K562 (cell line): ENCODE measurements at regions not wholly inside any gene's neighbourhood (a gene's known extent, or its start where the extent isn't known, plus 50 kb on each side); places are given as distances from the start of the nearest gene placed in this dataset.

ENCODE experiments used
- ATAC-seq: fragments of 200-7000 bp; cut with Tn5 transposase; 3 replicates; pipeline ENCODE4 v1.9.1; 2020; ENCODE audit warnings: moderate library complexity
- BruUV-seq: library from RNA; stranded (reverse); fragments of 400-500 nt; replicated peaks from 2 replicates; lab custom pipeline; 2021; lab: Mats Ljungman, UMichigan
- CTCF ChIA-PET: fragments of 300-600 bp; formaldehyde crosslinking; extraction: SDS; loops from one replicate; lab custom pipeline; 2021; ENCODE audit warnings: low intra/inter-chr PET ratio; lab: Yijun Ruan, JAX
- POLR2A ChIA-PET: fragments of 300-600, 350-650 bp; sonication (Branson Sonifier 250); formaldehyde crosslinking; extraction: SDS; loops from one replicate; lab custom pipeline; 2021; ENCODE audit warnings: antibody characterized with exemption, inconsistent platforms; lab: Yijun Ruan, JAX
- DNase-seq, 4 experiments: peaks; one replicate each; pipeline versions ENCODE4 v3.0.0 to v3.0.0-alpha.2; 2011 to 2018; ENCODE audit warnings: low spot score in 3 of 4, mixed read lengths in 3 of 4; ENCODE audit errors: extremely low read depth in 1 of 4
- FAIRE-seq: peaks from 2 replicates; lab custom pipeline; 2011; peaks lifted over from hg19 to GRCh38; lab: Jason Lieb, UNC
- H2AFZ ChIP-seq: 2 replicates; pipeline ENCODE4 v1.6.0; 2011; ENCODE audit warnings: low read depth, low read length, control low read depth, inconsistent platforms
- H3K27ac ChIP-seq: fragments of 200-600 bp; 3 replicates; pipeline ENCODE4 v1.8.0; 2011; ENCODE audit warnings: low read depth, mild to moderate bottlenecking, control low read depth, inconsistent platforms, low read length, moderate library complexity, mixed read lengths; ENCODE audit errors: extremely low read depth
- H3K27me3 ChIP-seq, 2 experiments: fragments of 300-600 bp in 1 of 2; 2 replicates in 1 of 2; 3 replicates in 1 of 2; pipeline versions ENCODE4 v1.6.0 to v1.8.0; 2011; ENCODE audit warnings: inconsistent platforms in 2 of 2, low read length in 2 of 2, mild to moderate bottlenecking in 1 of 2, mixed read lengths in 1 of 2, moderate library complexity in 1 of 2; ENCODE audit not compliant: control insufficient read depth in 2 of 2, insufficient read depth in 2 of 2
- H3K36me3 ChIP-seq: fragments of 300-600 bp; 3 replicates; pipeline ENCODE4 v1.8.0; 2011; ENCODE audit warnings: mild to moderate bottlenecking, low read length, inconsistent platforms; ENCODE audit not compliant: control insufficient read depth, insufficient read depth
- H3K4me1 ChIP-seq, 2 experiments: fragments of 200-600 bp in 1 of 2; replicated peaks in 1 of 2; 2 replicates in 1 of 2; 3 replicates in 1 of 2; pipeline versions ENCODE4 v1.5.1 to v1.8.0; 2011; ENCODE audit warnings: inconsistent platforms in 2 of 2, low read length in 2 of 2, mild to moderate bottlenecking in 1 of 2, mixed read lengths in 1 of 2, moderate library complexity in 1 of 2; ENCODE audit not compliant: control insufficient read depth in 2 of 2, insufficient read depth in 2 of 2
- H3K4me2 ChIP-seq: 2 replicates; pipeline ENCODE4 v1.6.1; 2011; ENCODE audit warnings: low read length, control low read depth, inconsistent platforms, mixed read lengths; ENCODE audit not compliant: insufficient read depth
- H3K4me3 ChIP-seq: fragments of 200-600 bp; sonication (generic), shearing (Covaris generic); 2 replicates; pipeline ENCODE4 v1.5.1; 2016; ENCODE audit warnings: control low read depth, inconsistent platforms
- H3K79me2 ChIP-seq: fragments of 200-600 bp; 3 replicates; pipeline ENCODE4 v1.8.0; 2011; ENCODE audit warnings: low read length, inconsistent platforms; ENCODE audit not compliant: control insufficient read depth, insufficient read depth
- H3K9ac ChIP-seq, 2 experiments: 2 replicates each; pipeline versions ENCODE4 v1.6.0 to v1.6.1; 2011; ENCODE audit warnings: low read depth in 2 of 2, low read length in 2 of 2, control low read depth in 1 of 2, inconsistent platforms in 1 of 2, mild to moderate bottlenecking in 1 of 2, mixed read lengths in 1 of 2; ENCODE audit not compliant: insufficient read depth in 1 of 2
- H3K9me1 ChIP-seq: one replicate; pipeline ENCODE4 v1.6.0; 2011; ENCODE audit warnings: inconsistent platforms, mild to moderate bottlenecking, low read length, moderate library complexity; ENCODE audit not compliant: control insufficient read depth, insufficient read depth
- H3K9me3 ChIP-seq: replicated peaks from 2 replicates; pipeline ENCODE4 v1.5.1; 2011; ENCODE audit warnings: low read depth, low read length, inconsistent platforms; ENCODE audit not compliant: control insufficient read depth, insufficient read depth
- H4K20me1 ChIP-seq: replicated peaks from 2 replicates; pipeline ENCODE4 v1.6.1; 2011; ENCODE audit warnings: low read length, inconsistent platforms, mixed read lengths; ENCODE audit not compliant: control insufficient read depth, insufficient read depth
- KLF1 ChIP-seq: fragments of 450-650 bp; IDR thresholded peaks from 2 replicates; pipeline ENCODE4 v1.6.1; 2016; ENCODE audit warnings: missing genetic modification characterization, missing compliant biosample characterization
- NR4A1 ChIP-seq, 2 experiments: fragments of 250-450 bp in 1 of 2; fragments of 450-650 bp in 1 of 2; sonication (Bioruptor Pico) in 1 of 2; IDR thresholded peaks; 2 replicates each; pipeline versions ENCODE4 v1.4.0 to v1.6.1; 2016 to 2020; ENCODE audit warnings: mild to moderate bottlenecking in 2 of 2, missing compliant biosample characterization in 1 of 2, missing genetic modification characterization in 1 of 2, moderate library complexity in 1 of 2
- TRIM24 ChIP-seq, 2 experiments: fragments of 450-650 bp; IDR thresholded peaks; 2 replicates each; pipeline ENCODE4 v1.6.1; 2016
- ZNF431 ChIP-seq: sonication (generic); formaldehyde crosslinking; IDR thresholded peaks from 2 replicates; pipeline ENCODE4 v1.8.0; 2022; ENCODE audit warnings: mild to moderate bottlenecking, missing genetic modification reagents
- ZNF584 ChIP-seq: fragments of 200-800 bp; sonication (Bioruptor generic); IDR thresholded peaks from 2 replicates; pipeline ENCODE4 v1.6.1; 2016; ENCODE audit warnings: low read depth, mild to moderate bottlenecking, missing genetic modification characterization, missing compliant biosample characterization
- WGBS: fragments of 100-300 bp; shearing (Covaris generic); methylation state at CpG from one replicate; pipeline ENCODE4 v1.1.6; 2016; ENCODE audit warnings: low coverage, mixed read lengths; ENCODE audit not compliant: insufficient coverage; ENCODE audit errors: missing lambda C conversion rate; 5-methylcytosine and 5-hydroxymethylcytosine counted together
- in situ Hi-C: fragments of 300-500 bp; cut with MboI; formaldehyde crosslinking; loops from 4 replicates; pipeline ENCODE4 v1.15.0; 2018; ENCODE audit warnings: inconsistent platforms, mixed read lengths
- intact Hi-C: fragments of 100-400 bp; cut with micrococcal nuclease; formaldehyde crosslinking; loops from 2 replicates; pipeline ENCODE4 v1.14.2; 2022
- TF ChIP-seq, protein P1 (sequence below): fragments of 450-650 bp; formaldehyde crosslinking; IDR thresholded peaks from 2 replicates; pipeline ENCODE4 v1.4.0; 2020; ENCODE audit warnings: mild to moderate bottlenecking, moderate library complexity
- TF ChIP-seq, protein P2 (sequence below): sonication (generic); formaldehyde crosslinking; IDR thresholded peaks from 2 replicates; pipeline ENCODE4 v1.8.0; 2022; ENCODE audit warnings: mild to moderate bottlenecking, missing genetic modification reagents

DNA sequence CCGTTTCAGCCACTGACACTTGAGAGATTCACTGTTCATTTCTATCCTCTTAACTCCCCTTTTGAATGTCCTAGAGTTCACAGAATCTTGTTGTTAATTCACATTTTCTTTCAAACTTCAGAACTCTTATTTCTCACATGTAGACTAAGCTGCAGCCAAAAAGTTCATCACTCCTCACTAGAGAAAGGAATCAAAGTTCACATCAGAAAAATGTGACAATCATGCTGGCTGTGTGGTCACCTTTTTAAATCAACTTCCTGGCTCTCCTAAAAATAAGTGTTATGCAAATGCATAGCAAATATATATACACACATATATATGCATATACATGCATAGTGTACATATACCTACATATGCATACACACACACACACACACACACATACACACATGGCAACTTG is 123.0 kb downstream of the CBLN4 start:
- ATAC-seq (no peak), DNase-seq (no peak), FAIRE-seq (no peak)
- in situ Hi-C loops (no loop called here), intact Hi-C loops (no loop called here)
- Histone ChIP-seq H3K27me3 (no peaks in the 10 kb centered on the region), H4K20me1 (no peaks in the 10 kb centered on the region), H3K79me2 (no peaks in the 10 kb centered on the region), H3K9me1 (no peaks in the 10 kb centered on the region), H3K9ac (no peak overlapping the region), H3K4me2 (no peak overlapping the region), H2AFZ (no peak overlapping the region), H3K27ac (no peak overlapping the region), H3K4me3 (no peak overlapping the region), H3K4me1 (no peaks in the 10 kb centered on the region), H3K9me3 (no peaks in the 10 kb centered on the region), H3K36me3 (no peaks in the 10 kb centered on the region)
- ChIA-PET CTCF (no interaction called here), POLR2A (no interaction called here)
- BruUV-seq = no TSS peak
- TF ChIP-seq, protein P1, sequence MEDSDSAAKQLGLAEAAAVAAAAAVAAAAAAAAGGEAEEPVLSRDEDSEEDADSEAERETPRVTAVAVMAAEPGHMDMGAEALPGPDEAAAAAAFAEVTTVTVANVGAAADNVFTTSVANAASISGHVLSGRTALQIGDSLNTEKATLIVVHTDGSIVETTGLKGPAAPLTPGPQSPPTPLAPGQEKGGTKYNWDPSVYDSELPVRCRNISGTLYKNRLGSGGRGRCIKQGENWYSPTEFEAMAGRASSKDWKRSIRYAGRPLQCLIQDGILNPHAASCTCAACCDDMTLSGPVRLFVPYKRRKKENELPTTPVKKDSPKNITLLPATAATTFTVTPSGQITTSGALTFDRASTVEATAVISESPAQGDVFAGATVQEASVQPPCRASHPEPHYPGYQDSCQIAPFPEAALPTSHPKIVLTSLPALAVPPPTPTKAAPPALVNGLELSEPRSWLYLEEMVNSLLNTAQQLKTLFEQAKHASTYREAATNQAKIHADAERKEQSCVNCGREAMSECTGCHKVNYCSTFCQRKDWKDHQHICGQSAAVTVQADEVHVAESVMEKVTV (CRISPR knock-in tag) = no peak
- TF ChIP-seq KLF1 (no peak), TRIM24 (IDR thresholded peaks at IDR 0.05) (no peak), ZNF584 (CRISPR knock-in tag) (no peak), NR4A1 (CRISPR knock-in tag; IDR thresholded peaks at IDR 0.05) (no peak), NR4A1 (tag; IDR thresholded peaks at IDR 0.05) (no peak), ZNF431 (CRISPR knock-in tag) (no peak)
- TF ChIP-seq, protein P2, sequence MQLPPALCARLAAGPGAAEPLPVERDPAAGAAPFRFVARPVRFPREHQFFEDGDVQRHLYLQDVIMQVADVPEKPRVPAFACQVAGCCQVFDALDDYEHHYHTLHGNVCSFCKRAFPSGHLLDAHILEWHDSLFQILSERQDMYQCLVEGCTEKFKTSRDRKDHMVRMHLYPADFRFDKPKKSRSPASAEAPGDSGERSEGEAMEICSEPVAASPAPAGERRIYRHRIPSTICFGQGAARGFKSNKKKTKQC (CRISPR knock-in tag) = no peak
- 0% methylated on average over 1 of the region's 1 CpG for WGBS
